BJ (cell line): ENCODE measurements at regions not wholly inside any gene's neighbourhood (a gene's known extent, or its start where the extent isn't known, plus 50 kb on each side); places are given as distances from the start of the nearest gene placed in this dataset.

ENCODE experiments used
- CTCF ChIA-PET: fragments of 350-600 bp; formaldehyde crosslinking; extraction: SDS; loops from one replicate; lab custom pipeline; 2021; ENCODE audit warnings: antibody characterized with exemption, inconsistent platforms; lab: Yijun Ruan, JAX
- POLR2A ChIA-PET: fragments of 300-600 bp; sonication (Branson Sonifier 250); formaldehyde crosslinking; extraction: SDS; loops from one replicate; lab custom pipeline; 2021; ENCODE audit warnings: antibody characterized with exemption; lab: Charles Lee
- DNase-seq: peaks from one replicate; pipeline ENCODE4 v3.0.0-alpha.2; 2011; ENCODE audit warnings: low read depth
- H3K27me3 ChIP-seq: 2 replicates; pipeline ENCODE4 v1.6.0; 2011; ENCODE audit warnings: low read length; ENCODE audit not compliant: control insufficient read depth, insufficient read depth
- H3K36me3 ChIP-seq: 2 replicates; pipeline ENCODE4 v1.5.1; 2011; ENCODE audit warnings: low read length; ENCODE audit not compliant: control insufficient read depth, insufficient read depth
- H3K4me3 ChIP-seq: 2 replicates; pipeline ENCODE4 v1.5.1; 2011; ENCODE audit warnings: low read depth, mild to moderate bottlenecking, control low read depth, low read length
- CTCF ChIP-seq: IDR thresholded peaks from 2 replicates; pipeline ENCODE4 v1.5.1; 2011; ENCODE audit warnings: low read depth, mild to moderate bottlenecking, control low read depth, inconsistent platforms, low read length, moderate library complexity; ENCODE audit not compliant: insufficient read depth

- Histone ChIP-seq H3K4me3 (no peak overlapping the region), H3K36me3 (no peaks in the 10 kb centered on the region), H3K27me3 (no peaks in the 10 kb centered on the region)
- POLR2A ChIA-PET: no interaction called here
- DNase-seq: no peak
- TF ChIP-seq CTCF: no peak
- CTCF ChIA-PET: no interaction called here
Measured at GRCh38 chr6:71730284-71730683, 156.1 kb upstream of the RIMS1 start.

GRCh38 chr6:71733970-71734899 lies 152.1 kb upstream of the RIMS1 start:
- CTCF ChIA-PET: no interaction called here
- no peaks in the 10 kb centered on the region for H3K36me3 ChIP-seq
- no peak overlapping the region for H3K4me3 ChIP-seq
- no peak for DNase-seq
- POLR2A ChIA-PET: no interaction called here
- no peaks in the 10 kb centered on the region for H3K27me3 ChIP-seq
- no peak for TF ChIP-seq CTCF

- ChIA-PET POLR2A (no interaction called here), CTCF (no interaction called here)
- no peak for TF ChIP-seq CTCF
- Histone ChIP-seq H3K36me3 (no peaks in the 10 kb centered on the region), H3K27me3 (no peaks in the 10 kb centered on the region), H3K4me3 (no peak overlapping the region)
- DNase-seq: no peak
Measured at GRCh38 chr6:71737953-71738352, 148.4 kb upstream of the RIMS1 start.

- Histone ChIP-seq H3K4me3 (no peak overlapping the region), H3K27me3 (no peaks in the 10 kb centered on the region), H3K36me3 (no peaks in the 10 kb centered on the region)
- ChIA-PET POLR2A (no interaction called here), CTCF (no interaction called here)
- TF ChIP-seq CTCF: no peak
- DNase-seq: no peak
Measured at GRCh38 chr6:71745525-71745924, 140.8 kb upstream of the RIMS1 start.

GRCh38 chr6:71766146-71766760 lies 120.1 kb upstream of the RIMS1 start:
- no peak for DNase-seq
- CTCF ChIA-PET: no interaction called here
- Histone ChIP-seq H3K36me3 (no peaks in the 10 kb centered on the region), H3K4me3 (no peak overlapping the region), H3K27me3 (no peaks in the 10 kb centered on the region)
- POLR2A ChIA-PET: no interaction called here
- no peak for TF ChIP-seq CTCF
